Hypothalamus (tissue), 51 donors: ENCODE measurements at regions not wholly inside any gene's neighbourhood (a gene's known extent, or its start where the extent isn't known, plus 50 kb on each side); places are given as distances from the start of the nearest gene placed in this dataset.
"Not testable (repeated sequence)": the region's sequence is repeated elsewhere in the genome, so short reads cannot be mapped to it uniquely, and the experiment has no call there.

Experiments used
- DNase-seq, 51 donors: peaks; one replicate each; lab custom pipeline; 2025; lab: John Stamatoyannopoulos, UW

DNA sequence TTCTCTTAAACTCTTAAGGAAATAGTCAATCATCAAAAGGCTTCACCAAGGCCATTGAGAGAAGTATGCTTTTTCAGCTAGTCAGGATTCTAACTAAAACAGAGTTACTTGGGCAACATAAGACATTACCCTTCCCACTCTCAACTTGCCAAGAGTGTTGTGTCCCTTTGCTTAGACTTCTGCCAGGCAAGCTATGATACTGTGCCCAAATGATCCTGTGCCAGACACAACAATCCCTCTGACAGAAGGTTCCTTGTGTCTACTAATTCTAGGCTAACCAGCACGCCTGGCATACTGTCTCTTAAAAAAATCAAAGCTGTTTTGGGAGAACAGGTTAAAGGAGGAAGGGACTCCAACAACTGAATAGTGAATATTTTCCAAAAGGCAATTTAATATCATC lies 750.6 kb downstream of the CDY1 start:
- DNase-seq = not testable (repeated sequence)

DNA sequence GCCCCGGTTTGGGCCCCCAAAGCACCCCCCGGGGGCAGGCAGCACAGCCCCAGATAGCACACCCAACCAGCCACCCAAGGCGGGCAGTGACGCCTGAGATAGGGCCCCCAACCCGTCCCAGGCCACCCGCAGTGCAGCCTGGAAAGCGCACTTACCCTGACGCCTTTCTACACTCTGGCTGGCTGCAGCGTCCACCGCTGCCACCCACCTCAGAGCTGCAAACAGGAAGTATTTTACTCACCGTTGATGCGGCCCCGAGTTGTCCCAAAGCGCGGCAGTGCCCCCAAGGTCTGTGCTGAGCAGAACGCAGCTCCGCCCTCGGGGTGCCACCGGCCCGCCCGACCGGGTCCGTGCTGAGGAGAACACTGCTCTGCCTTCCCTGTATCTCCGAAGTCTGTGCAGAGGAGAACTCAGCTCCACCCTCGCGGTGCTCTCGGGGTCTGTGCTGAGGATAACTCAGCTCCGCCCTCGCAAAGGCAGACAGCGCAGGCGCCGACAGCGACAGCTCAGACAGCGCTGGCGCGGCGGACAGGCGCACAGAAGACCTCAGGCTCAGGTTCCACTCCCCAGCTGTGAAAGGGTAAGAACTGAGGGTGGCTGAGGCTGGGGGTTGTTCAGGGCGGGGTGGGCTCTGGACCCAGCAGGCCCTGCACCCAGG lies 786.9 kb downstream of the CDY1 start:
- peak in 1 of 51 donors; percentile 3 for DNase-seq

DNA sequence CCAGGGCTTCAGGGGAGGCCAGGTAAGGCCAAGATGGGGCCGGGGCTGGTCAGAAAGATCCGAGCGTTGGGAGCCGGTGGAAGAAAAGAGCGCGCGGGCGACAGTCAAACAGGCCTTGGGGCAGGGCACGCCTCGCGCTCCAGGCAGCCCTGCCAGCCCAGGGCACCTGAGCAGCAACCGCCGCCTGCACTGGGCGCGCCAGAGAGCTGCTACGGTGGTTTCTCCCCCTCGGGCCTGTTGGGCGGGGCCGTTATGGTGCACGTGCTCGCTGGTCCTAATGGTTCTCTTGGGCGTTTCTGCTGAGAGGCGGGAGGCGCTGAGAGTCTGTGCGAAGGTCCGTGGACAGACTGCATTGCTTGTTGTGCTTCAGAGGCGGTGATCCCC lies 787.4 kb downstream of the CDY1 start:
- no peak for DNase-seq
